HEK293 (cell line): ENCODE measurements at regions not wholly inside any gene's neighbourhood (a gene's known extent, or its start where the extent isn't known, plus 50 kb on each side); places are given as distances from the start of the nearest gene placed in this dataset.

Experiments used
- CTCF ChIP-seq: fragments of 450-650 bp; formaldehyde crosslinking; IDR thresholded peaks from 2 replicates; pipeline ENCODE4 v1.5.1; 2016; ENCODE audit warnings: missing biosample characterization, missing genetic modification characterization
- MYNN ChIP-seq: fragments of 450-650 bp; formaldehyde crosslinking; IDR thresholded peaks from 2 replicates; pipeline ENCODE4 v1.5.1; 2016; ENCODE audit warnings: missing biosample characterization, missing genetic modification characterization, borderline replicate concordance
- MZF1 ChIP-seq: fragments of 450-650 bp; formaldehyde crosslinking; IDR thresholded peaks from 2 replicates; pipeline ENCODE4 v1.5.1; 2017; ENCODE audit warnings: missing biosample characterization, missing genetic modification characterization, borderline replicate concordance
- SCRT2 ChIP-seq: fragments of 450-650 bp; formaldehyde crosslinking; IDR thresholded peaks from 2 replicates; pipeline ENCODE4 v1.5.1; 2016; ENCODE audit warnings: missing biosample characterization, missing genetic modification characterization
- SP3 ChIP-seq: fragments of 450-650 bp; formaldehyde crosslinking; IDR thresholded peaks from 2 replicates; pipeline ENCODE4 v1.5.1; 2016; ENCODE audit warnings: missing biosample characterization, missing genetic modification characterization
- ZBTB11 ChIP-seq: fragments of 450-650 bp; formaldehyde crosslinking; conservative IDR thresholded peaks from 2 replicates; pipeline ENCODE4 v1.5.1; 2016; ENCODE audit warnings: low read depth, missing biosample characterization, missing genetic modification characterization
- ZNF214 ChIP-seq: fragments of 450-650 bp; formaldehyde crosslinking; IDR thresholded peaks from 2 replicates; pipeline ENCODE4 v1.5.1; 2017; ENCODE audit warnings: missing biosample characterization, mild to moderate bottlenecking, missing genetic modification characterization, borderline replicate concordance
- ZNF561 ChIP-seq: fragments of 450-650 bp; IDR thresholded peaks from 2 replicates; pipeline ENCODE4 v1.5.1; 2018; ENCODE audit warnings: missing biosample characterization, missing genetic modification characterization, borderline replicate concordance
- ZNF670 ChIP-seq: fragments of 450-650 bp; formaldehyde crosslinking; IDR thresholded peaks from 2 replicates; pipeline ENCODE4 v1.5.1; 2016; ENCODE audit warnings: missing biosample characterization, missing genetic modification characterization, low read depth
- ZNF776 ChIP-seq: fragments of 450-650 bp; formaldehyde crosslinking; IDR thresholded peaks from 2 replicates; pipeline ENCODE4 v1.5.0; 2017; ENCODE audit warnings: missing biosample characterization, missing genetic modification characterization, borderline replicate concordance
- ZSCAN18 ChIP-seq: fragments of 450-650 bp; formaldehyde crosslinking; IDR thresholded peaks from 2 replicates; pipeline ENCODE4 v1.5.1; 2016; ENCODE audit warnings: missing biosample characterization, missing genetic modification characterization
- ZXDB ChIP-seq: fragments of 450-650 bp; formaldehyde crosslinking; IDR thresholded peaks from 2 replicates; pipeline ENCODE4 v1.5.1; 2016; ENCODE audit warnings: missing biosample characterization, missing genetic modification characterization

- TF ChIP-seq ZNF214 (tag by site-specific recombination) = no peak
- TF ChIP-seq MYNN (tag by site-specific recombination) = no peak
- no peak for TF ChIP-seq MZF1 (tag by site-specific recombination)
- TF ChIP-seq SP3 (tag by site-specific recombination) = no peak
- no peak for TF ChIP-seq ZNF776 (tag by site-specific recombination)
- TF ChIP-seq ZNF670 (tag by site-specific recombination) = no peak
- TF ChIP-seq ZNF561 = no peak
- TF ChIP-seq ZBTB11 = no peak
- TF ChIP-seq CTCF (tag by site-specific recombination) = no peak
- no peak for TF ChIP-seq SCRT2 (tag by site-specific recombination)
- TF ChIP-seq ZSCAN18 (tag by site-specific recombination) = no peak
- no peak for TF ChIP-seq ZXDB
These were observed 140.0 kb upstream of the HS3ST3A1 start for GRCh38 chr17:13741744-13742143.
